Testis (tissue), 2 donors: ENCODE measurements at regions not wholly inside any gene's neighbourhood (a gene's known extent, or its start where the extent isn't known, plus 50 kb on each side); places are given as distances from the start of the nearest gene placed in this dataset.

Experiments
- DNase-seq: peaks from one replicate; pipeline ENCODE4 v3.0.0-alpha.2; 2019
- H3K27ac ChIP-seq, 2 donors: fragments of 200-600 bp; sonication (generic); one replicate each; pipeline ENCODE4 v1.5.1; 2019
- H3K27me3 ChIP-seq: fragments of 200-600 bp; sonication (generic); one replicate; pipeline ENCODE4 v1.5.1; 2019
- H3K36me3 ChIP-seq: fragments of 200-600 bp; sonication (generic); one replicate; pipeline ENCODE4 v1.5.1; 2017; ENCODE audit warnings: low read depth; ENCODE audit errors: missing control alignments
- H3K4me1 ChIP-seq: fragments of 200-600 bp; sonication (generic); one replicate; pipeline ENCODE4 v1.5.1; 2019
- H3K4me3 ChIP-seq, 2 donors: fragments of 200-600 bp; sonication (generic); one replicate each; pipeline ENCODE4 v1.5.1; 2017 to 2019
- H3K9me3 ChIP-seq: fragments of 200-600 bp; sonication (generic); one replicate; pipeline ENCODE4 v1.5.1; 2017
- CTCF ChIP-seq, 3 experiments: fragments of 450-650 bp in 2 of 3; fragments of 200-600 bp in 1 of 3; sonication (generic) in 1 of 3; IDR thresholded peaks; one replicate each; pipeline ENCODE4 v1.5.1; 2016 to 2019; ENCODE audit warnings: antibody characterized with exemption in 3 of 3, mild to moderate bottlenecking in 2 of 3, moderate library complexity in 1 of 3
- POLR2A ChIP-seq: fragments of 450-650 bp; IDR thresholded peaks from one replicate; pipeline ENCODE4 v1.6.1; 2017; ENCODE audit warnings: antibody characterized with exemption, mild to moderate bottlenecking, moderate library complexity
- whole genome bisulfite sequencing, 2 donors: methylation state at CpG; one replicate each; pipeline ENCODE4 v1.1.5; 2018; 5-methylcytosine and 5-hydroxymethylcytosine counted together
- intact Hi-C: fragments of 100-400 bp; cut with DNase I; formaldehyde crosslinking; loops from one replicate; pipeline ENCODE4 v1.15.1; 2023; ENCODE audit warnings: low total_unique reads

GRCh38 chr12:19799895-19800602 is 360.8 kb downstream of the AEBP2 start:
- intact Hi-C loops = no loop called here
- Histone ChIP-seq H3K4me1 (no peaks in the 10 kb centered on the region), H3K27ac (no peak overlapping the region), H3K9me3 (no peaks in the 10 kb centered on the region), H3K27me3 (no peaks in the 10 kb centered on the region), H3K36me3 (no peaks in the 10 kb centered on the region), H3K4me3 (no peak overlapping the region)
- TF ChIP-seq POLR2A (no peak), CTCF (IDR thresholded peaks at IDR 0.05) (no peak)
- 55 to 62% methylated on average over 5 of the region's 5 CpGs for WGBS, 2 donors
- peak; percentile 43 for DNase-seq

GRCh38 chr12:19800884-19801283 is 361.6 kb downstream of the AEBP2 start:
- H3K4me1 ChIP-seq = no peaks in the 10 kb centered on the region
- H3K4me3 ChIP-seq = no peak overlapping the region
- no peaks in the 10 kb centered on the region for H3K27me3 ChIP-seq
- 67 to 68% methylated on average over 4 of the region's 4 CpGs for WGBS, 2 donors
- no peak overlapping the region for H3K27ac ChIP-seq
- no peaks in the 10 kb centered on the region for H3K9me3 ChIP-seq
- H3K36me3 ChIP-seq = no peaks in the 10 kb centered on the region
- intact Hi-C loops = no loop called here
- no peak for TF ChIP-seq CTCF (IDR thresholded peaks at IDR 0.05)
- no peak for TF ChIP-seq POLR2A
- DNase-seq = no peak

- intact Hi-C loops = no loop called here
These were observed 362.6 kb downstream of the AEBP2 start for GRCh38 chr12:19801941-19802340.

GRCh38 chr12:19802915-19803314 is 363.6 kb downstream of the AEBP2 start:
- intact Hi-C loops = no loop called here

More at GRCh38 chr12:19801941-19802340, 362.6 kb downstream of the AEBP2 start:
- Histone ChIP-seq H3K27ac (no peak overlapping the region), H3K4me1 (no peaks in the 10 kb centered on the region), H3K36me3 (no peaks in the 10 kb centered on the region), H3K4me3 (no peak overlapping the region), H3K9me3 (no peaks in the 10 kb centered on the region), H3K27me3 (no peaks in the 10 kb centered on the region)
- DNase-seq = no peak
- TF ChIP-seq CTCF (IDR thresholded peaks at IDR 0.05) (no peak), POLR2A (no peak)
- WGBS, 2 donors = 45 to 61% methylated on average over 4 of the region's 4 CpGs

More at GRCh38 chr12:19802915-19803314, 363.6 kb downstream of the AEBP2 start:
- Histone ChIP-seq H3K9me3 (no peaks in the 10 kb centered on the region), H3K36me3 (no peaks in the 10 kb centered on the region), H3K4me1 (no peaks in the 10 kb centered on the region), H3K27me3 (no peaks in the 10 kb centered on the region), H3K27ac (no peak overlapping the region), H3K4me3 (no peak overlapping the region)
- WGBS, 2 donors = 92 to 94% methylated on average over 2 of the region's 2 CpGs
- TF ChIP-seq POLR2A (no peak), CTCF (IDR thresholded peaks at IDR 0.05) (no peak)
- no peak for DNase-seq
